MV-4-11 (cell line): ENCODE measurements at regions not wholly inside any gene's neighbourhood (a gene's known extent, or its start where the extent isn't known, plus 50 kb on each side); places are given as distances from the start of the nearest gene placed in this dataset.

Source experiments
- DNase-seq: peaks from one replicate; lab custom pipeline; 2025; lab: John Stamatoyannopoulos, UW

- DNase-seq, result no peak
These were observed 269.7 kb upstream of the FAR2 start for GRCh38 chr12:28879379-28879778.

DNA sequence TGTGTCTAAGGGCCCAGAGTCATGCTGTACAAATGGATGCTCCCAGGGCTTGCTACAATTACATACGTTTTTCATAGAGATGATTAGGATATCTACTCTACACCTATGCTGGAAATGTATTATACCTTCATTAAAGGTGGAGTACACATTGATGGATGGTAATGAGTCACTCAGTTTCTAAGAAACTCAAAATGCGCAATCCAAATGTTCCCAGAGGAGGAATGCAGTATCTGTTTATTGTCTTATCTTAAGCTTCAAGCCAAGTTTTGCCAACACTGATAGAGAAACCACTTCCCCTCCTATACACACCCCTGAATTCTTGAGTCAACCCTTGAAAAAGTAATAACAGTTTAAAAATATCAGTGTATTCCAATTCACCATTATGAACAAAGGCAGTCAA, 266.6 kb upstream of the FAR2 start:
- DNase-seq, result no peak

- DNase-seq, result no peak
These were observed 265.6 kb upstream of the FAR2 start for GRCh38 chr12:28883406-28883997.

- no peak for DNase-seq
These were observed 264.0 kb upstream of the FAR2 start for GRCh38 chr12:28884904-28885679.

DNA sequence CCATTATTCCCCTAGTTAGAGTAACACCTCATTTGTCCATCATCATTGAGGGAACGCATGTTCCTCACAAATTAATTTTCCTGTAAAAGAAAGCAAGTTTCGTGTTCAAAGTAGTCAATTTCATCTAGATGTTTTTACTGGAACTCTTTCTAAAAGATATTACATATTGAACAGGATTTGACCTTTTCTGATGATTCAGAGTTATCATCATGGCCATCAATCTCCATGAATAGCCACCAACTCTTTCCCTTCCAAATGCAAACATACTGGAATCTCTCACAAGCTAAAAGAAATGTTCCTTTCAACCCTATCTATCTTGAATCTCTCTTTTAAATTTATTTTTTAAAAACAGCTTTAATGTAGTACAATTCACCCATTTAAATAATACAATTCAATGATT, 263.1 kb upstream of the FAR2 start:
- DNase-seq, result no peak

- no peak for DNase-seq
These were observed 261.6 kb upstream of the FAR2 start for GRCh38 chr12:28887461-28887990.

DNA sequence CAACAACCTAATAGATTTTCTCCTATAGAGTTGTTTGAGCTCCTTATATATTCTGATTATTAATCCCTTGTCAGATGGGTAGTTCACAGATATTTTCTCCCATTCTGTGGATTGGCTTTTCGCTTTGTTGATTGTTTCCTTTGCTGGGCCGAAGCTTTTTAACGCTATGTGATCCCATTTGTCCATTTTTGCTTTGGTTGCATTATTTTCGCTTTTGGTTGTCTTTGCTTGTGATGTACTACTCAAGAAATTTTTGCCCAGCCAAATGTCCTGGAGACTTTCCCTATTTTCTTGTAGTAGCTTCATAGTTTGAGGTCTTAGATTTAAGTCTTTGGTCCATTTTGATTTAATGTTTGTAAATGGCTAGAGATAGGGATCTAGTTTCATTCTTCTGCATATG, 258.4 kb upstream of the FAR2 start:
- DNase-seq, result no peak

DNA sequence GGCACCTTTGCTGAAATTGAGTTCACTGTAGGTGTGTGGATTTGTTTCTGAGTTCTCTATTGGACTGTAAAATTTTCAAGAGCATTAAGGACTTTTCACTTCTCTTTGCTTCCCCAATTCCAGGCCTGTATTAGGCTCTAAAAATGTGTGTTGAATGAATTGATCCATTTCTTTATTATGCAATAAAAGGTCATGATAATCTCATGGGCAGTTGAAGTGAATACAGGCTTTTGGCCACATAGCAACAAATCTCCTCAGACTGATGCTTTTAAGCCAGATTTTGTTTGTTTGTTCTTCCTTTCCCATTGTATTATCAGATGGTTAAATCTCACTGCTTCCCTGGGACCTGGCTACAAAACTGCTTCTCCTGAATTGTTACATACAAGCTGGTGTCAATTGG, 258.0 kb upstream of the FAR2 start:
- DNase-seq, result no peak

DNA sequence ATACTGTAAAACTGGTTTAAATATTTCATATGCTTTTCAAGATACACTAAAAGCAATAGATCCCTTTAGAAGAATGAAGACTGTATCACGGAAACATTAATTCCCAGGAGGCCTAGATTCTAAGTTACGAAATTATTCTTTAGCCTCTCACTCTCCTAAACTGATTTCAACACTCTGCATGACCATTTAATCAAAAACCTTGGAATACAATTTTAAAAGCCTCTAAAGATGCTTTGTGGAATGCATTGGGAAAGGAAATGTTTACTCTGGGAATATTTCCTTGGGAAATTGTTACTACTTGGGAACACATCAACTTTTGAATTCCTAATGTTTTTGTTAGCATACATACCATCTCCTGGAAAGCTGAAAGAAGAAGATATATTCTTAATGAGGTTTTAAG, 255.7 kb upstream of the FAR2 start:
- no peak for DNase-seq

GRCh38 chr12:28893856-28894255, 255.2 kb upstream of the FAR2 start:
- no peak for DNase-seq

DNA sequence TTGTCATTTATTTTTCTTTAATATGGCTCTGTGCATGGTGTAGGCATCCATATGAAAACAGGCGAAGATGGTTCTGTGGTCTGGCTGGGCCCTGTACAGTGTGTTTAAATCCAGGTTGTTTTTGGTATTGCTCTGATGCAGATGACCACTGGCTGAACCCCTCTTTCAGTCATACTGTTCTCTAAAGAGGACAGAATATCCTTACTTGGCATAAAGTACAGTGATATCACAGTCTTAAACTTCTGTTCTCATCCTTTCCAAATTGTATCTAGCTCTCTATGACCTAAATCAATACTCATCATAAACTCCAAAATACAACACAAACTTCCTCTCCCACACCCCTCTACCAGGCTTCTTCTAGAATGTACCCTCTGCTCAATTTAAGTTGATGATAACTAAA, 252.7 kb upstream of the FAR2 start:
- no peak for DNase-seq

- no peak for DNase-seq
These were observed 251.0 kb upstream of the FAR2 start for GRCh38 chr12:28898038-28898437.

DNA sequence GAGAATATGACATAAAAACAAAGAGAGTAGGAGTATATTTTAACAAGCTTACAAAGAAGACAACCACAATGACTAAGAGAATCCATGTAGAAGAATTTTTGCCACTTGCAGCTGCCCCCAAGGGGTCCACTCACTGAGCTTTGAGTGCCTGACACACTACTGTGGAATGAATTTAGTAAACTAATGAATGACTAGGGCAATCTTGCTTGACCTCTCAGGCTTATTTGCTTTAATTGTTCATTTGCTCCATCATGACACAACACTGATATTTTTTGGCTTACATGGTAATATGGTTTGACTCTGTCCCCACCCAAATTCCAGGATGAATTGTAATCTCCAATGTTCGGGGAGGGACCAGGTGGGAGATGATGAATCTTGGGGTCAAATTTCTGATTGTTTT, 249.1 kb upstream of the FAR2 start:
- no peak for DNase-seq

DNA sequence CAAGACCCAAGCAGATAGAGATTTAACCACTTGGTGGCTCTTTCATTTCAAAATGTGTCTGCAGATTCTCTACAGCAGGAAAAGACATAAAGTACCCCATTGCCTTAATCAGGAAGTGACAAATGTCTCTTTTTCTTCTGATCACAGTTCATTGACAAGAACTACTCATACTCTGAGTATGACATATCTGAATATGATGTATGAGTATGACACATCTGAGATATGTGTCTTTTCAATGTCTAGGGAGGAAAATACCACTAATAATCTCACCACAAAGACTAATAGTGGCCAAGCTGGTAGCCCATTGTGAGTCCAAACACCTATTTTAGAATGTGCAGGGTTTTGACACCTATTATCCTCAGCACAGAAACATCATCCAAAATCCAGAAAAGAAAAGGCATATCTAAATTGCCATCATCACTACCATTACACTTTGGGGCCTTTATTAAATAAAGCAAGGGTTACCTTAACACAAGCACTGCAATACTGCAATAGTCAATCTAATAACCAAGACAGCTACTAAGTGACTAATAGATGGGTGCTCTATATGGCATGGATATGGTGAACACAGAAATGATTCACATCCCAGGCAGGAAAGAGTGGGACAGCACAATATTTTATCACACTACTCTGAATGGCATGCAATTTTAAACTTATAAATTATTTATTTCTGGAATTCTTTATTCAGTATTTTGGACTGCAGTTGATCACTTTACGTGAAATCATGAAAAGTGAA, 243.7 kb upstream of the FAR2 start:
- DNase-seq, result no peak

DNA sequence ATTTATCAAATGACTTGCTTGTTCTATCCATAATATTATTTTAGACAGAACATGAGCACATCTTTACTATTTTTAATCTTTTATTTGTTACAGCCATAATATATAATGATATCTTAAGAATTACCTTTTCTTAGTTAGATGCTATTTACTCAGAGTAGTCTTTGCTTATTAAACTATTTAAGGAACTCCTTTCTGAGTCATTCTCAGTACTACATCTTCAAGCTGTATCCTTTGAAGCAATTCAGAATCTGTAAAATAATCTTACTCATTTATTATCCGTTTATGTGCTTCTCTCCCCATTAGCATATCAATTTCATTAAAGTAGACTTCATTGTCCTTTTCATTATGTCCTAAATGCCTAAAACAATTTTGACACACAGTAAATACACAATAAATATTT, 240.4 kb upstream of the FAR2 start:
- DNase-seq, result no peak

DNA sequence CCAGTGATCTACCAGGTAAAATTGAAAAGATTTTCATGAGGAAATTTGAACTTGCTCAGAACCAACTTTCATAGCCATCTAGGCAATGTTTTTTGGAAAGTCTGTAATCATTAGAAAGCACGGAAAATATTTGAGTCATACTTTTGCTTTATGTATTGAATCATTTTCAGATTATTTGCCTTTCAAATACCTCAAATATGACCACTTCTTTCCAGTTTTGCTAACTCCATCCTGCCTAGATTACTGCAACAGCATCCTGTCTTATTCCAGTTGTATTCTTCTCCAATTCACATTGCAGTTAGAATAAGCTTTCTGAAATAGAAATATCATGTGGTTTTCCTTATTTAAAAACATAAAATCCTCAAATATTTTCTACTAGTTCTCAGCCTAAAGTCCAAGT, 239.8 kb upstream of the FAR2 start:
- DNase-seq, result no peak

- no peak for DNase-seq
These were observed 223.2 kb upstream of the FAR2 start for GRCh38 chr12:28925719-28926376.

DNA sequence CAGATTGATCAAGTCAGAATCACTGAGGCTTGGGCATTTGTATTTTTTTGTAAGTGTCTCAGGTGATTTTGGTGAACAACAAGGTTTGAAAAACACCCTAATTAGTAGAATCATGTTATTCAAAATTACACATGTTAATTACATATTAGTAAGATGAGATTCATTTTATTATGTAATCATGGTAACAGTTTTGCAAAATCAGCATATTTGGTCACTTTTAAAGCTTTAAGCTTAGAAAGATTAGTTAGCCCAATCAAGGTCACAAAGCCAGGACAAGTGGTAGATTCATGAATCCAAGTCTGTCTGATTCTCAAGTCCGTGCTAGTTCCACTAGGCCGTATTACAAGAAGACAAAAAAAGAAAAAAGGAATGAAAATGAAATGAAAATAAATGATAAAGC, 218.4 kb upstream of the FAR2 start:
- no peak for DNase-seq

- DNase-seq, result no peak
These were observed 215.9 kb upstream of the FAR2 start for GRCh38 chr12:28933176-28933575.

DNA sequence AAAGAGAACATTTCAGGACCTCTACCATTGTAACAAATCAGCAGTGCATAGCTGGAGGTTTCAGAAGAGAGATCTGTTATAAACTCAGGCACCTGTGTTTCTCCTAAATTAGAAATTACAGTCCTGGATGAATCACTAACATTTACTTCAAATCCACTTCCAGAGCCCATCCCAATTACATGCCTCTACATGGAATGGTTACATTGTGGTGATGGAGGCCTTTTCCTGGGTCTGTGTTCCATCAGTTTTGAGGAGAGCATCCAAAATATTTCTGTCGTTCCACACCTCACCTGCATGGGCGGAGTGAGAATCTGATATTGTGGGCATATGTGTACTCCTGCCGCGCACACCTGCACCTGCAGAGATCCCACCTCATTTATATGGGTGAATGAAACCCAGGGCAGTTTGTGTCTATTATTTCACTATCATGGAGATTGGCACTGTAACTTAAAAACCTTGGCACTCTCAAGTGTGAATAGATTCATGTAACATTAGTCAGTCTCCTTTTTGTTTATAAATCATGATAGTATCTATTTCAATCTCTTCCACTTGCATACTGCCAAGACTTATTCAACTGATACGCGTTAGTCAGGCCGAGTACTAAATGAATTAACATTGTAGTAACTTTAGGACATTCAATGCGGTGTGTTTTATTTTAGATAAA, 215.1 kb upstream of the FAR2 start:
- no peak for DNase-seq

- no peak for DNase-seq
These were observed 212.9 kb upstream of the FAR2 start for GRCh38 chr12:28936221-28936620.

GRCh38 chr12:28936711-28937110, 212.4 kb upstream of the FAR2 start:
- no peak for DNase-seq
